GM20000 (cell line): ENCODE measurements at regions not wholly inside any gene's neighbourhood (a gene's known extent, or its start where the extent isn't known, plus 50 kb on each side); places are given as distances from the start of the nearest gene placed in this dataset.

ENCODE experiments used
- DNase-seq: peaks from one replicate; pipeline ENCODE4 v3.0.0; 2012; ENCODE audit warnings: low spot score
- TF ChIP-seq, protein P1 (sequence below): IDR thresholded peaks from 2 replicates; pipeline ENCODE4 v1.5.1; 2012; ENCODE audit warnings: mild to moderate bottlenecking, control low read depth; ENCODE audit errors: extremely low read depth, missing control alignments

- TF ChIP-seq, protein P1, sequence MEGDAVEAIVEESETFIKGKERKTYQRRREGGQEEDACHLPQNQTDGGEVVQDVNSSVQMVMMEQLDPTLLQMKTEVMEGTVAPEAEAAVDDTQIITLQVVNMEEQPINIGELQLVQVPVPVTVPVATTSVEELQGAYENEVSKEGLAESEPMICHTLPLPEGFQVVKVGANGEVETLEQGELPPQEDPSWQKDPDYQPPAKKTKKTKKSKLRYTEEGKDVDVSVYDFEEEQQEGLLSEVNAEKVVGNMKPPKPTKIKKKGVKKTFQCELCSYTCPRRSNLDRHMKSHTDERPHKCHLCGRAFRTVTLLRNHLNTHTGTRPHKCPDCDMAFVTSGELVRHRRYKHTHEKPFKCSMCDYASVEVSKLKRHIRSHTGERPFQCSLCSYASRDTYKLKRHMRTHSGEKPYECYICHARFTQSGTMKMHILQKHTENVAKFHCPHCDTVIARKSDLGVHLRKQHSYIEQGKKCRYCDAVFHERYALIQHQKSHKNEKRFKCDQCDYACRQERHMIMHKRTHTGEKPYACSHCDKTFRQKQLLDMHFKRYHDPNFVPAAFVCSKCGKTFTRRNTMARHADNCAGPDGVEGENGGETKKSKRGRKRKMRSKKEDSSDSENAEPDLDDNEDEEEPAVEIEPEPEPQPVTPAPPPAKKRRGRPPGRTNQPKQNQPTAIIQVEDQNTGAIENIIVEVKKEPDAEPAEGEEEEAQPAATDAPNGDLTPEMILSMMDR, result no peak
Observed at GRCh38 chr15:39211108-39211979, 369.5 kb upstream of the THBS1 start.

DNA sequence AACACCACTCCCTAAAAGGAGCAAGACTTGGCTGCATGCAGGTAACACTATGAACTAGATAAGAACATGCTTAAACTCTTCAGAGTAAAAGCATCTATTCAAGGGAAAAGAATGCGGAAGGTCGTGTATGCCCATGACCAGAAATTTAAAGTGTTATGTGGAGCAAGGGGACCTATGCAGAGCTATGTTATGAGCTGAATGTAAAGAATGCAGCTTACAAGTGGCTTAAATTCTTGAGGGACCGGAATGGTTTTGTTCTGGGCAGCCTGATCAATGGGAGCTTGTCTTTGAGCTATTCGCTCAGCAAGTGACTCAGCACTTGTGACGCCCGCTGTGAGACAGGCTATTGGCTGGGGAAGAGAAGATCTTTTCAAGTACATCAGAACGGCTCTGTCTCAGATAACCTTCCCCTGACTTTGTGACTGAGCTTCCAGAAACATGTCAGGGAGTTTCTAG lies 367.5 kb upstream of the THBS1 start:
- no peak for DNase-seq
- TF ChIP-seq, protein P1, result no peak

More at GRCh38 chr15:39211108-39211979, 369.5 kb upstream of the THBS1 start:
- DNase-seq, result no peak

GRCh38 chr15:39215015-39215414 lies 365.9 kb upstream of the THBS1 start:
- TF ChIP-seq, protein P1, result no peak
- no peak for DNase-seq

DNA sequence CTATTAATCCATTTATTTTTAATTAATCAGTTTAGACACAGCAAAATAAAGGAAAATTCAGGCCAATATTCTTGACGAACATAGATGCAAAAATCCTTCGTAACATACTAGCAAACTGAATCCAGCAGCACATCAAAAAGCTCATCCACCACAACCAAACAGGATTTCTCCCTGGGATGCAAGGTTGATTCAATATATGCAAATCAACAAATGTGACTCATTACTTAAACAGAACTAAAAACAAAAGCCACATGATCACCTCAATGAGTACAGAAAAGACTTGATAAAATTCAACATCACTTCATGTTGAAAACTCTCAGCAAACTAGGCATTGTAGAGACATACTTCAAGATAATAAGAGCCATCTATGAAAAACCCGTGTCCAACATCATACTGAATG lies 364.1 kb upstream of the THBS1 start:
- TF ChIP-seq, protein P1, result no peak
- no peak for DNase-seq

DNA sequence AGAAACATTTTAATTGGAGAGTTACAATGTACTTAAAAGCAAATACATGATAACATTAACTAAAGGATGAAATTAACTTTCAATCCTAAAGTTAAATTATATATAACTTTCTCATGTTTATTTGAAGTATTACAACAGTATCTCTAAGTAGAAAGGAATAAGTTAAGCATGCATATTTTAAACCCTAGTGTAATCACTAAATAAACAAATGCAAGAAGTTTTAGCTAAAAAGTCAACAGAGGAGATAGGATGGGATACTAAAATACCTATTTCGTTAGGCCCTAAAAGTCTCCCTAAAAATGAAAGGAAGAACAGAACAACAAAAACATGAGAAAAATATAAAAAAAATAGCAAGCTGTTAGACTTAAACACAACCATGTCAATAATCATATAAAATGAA lies 361.3 kb upstream of the THBS1 start:
- TF ChIP-seq, protein P1, result no peak
- DNase-seq, result no peak

DNA sequence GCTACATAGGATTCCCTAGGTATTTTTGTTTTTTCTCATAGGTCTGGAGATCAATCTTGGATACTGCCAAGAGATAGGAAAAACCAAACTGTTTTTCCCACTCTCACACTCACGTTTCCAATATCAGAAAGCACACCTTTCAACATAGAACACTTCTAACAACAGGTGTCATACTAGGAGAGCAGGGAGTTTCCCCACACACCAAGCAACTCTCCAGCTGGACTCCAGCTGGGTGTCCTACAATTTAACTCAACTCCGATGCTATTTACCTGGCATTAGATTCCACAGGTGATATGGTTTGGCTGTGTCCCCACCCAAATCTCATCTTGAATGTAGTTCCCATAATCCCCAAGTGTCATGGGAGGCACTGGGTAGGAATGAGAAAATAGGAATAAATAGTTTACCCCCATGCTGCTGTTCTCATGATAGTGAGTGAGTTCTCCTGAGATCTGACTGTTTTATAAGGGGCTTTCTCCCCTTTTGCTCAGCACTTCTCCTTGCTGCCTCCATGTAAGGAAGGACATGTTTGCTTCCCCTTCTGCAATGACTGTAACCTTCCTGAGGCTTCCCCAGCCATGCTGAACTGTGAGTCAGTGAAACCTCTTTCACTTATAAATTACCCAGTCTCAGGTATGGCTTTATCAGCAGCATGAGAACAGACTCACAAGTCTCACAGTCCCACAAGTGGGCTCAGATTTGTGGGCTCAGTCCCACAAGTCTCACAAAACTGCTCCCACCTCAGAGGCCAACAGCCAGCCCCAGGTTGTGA lies 354.5 kb upstream of the THBS1 start:
- no peak for DNase-seq
- TF ChIP-seq, protein P1, result no peak

- DNase-seq, result no peak
- TF ChIP-seq, protein P1, result no peak
Observed at GRCh38 chr15:39227001-39227400, 353.9 kb upstream of the THBS1 start.
